PFSK-1 (cell line): ENCODE measurements at regions not wholly inside any gene's neighbourhood (a gene's known extent, or its start where the extent isn't known, plus 50 kb on each side); places are given as distances from the start of the nearest gene placed in this dataset.

Experiments
- FOXP2 ChIP-seq: optimal IDR thresholded peaks from 2 replicates; pipeline ENCODE3; 2011; ENCODE audit warnings: borderline replicate concordance, control low read depth, inconsistent platforms; ENCODE audit not compliant: insufficient read depth; ENCODE audit errors: extremely low read length, extremely low read depth
- POLR2AphosphoS5 ChIP-seq: IDR thresholded peaks from 2 replicates; pipeline ENCODE4 v1.6.1; 2012; ENCODE audit warnings: low read depth, mild to moderate bottlenecking, control low read depth, low read length, moderate library complexity
- SIN3A ChIP-seq: IDR thresholded peaks from 2 replicates; pipeline ENCODE4 v1.6.1; 2012; ENCODE audit warnings: mild to moderate bottlenecking, low read length, moderate library complexity, borderline replicate concordance; ENCODE audit not compliant: insufficient read depth
- TAF1 ChIP-seq: IDR thresholded peaks from 2 replicates; pipeline ENCODE4 v1.6.1; 2012; ENCODE audit warnings: low read length, control low read depth, borderline replicate concordance; ENCODE audit not compliant: insufficient read depth
- TF ChIP-seq, protein P1 (sequence below), 2 experiments: IDR thresholded peaks; 2 replicates each; pipeline versions ENCODE4 v1.6.1 to v1.8.0; 2011 to 2012; ENCODE audit warnings: low read depth in 2 of 2, low read length in 2 of 2, control low read depth in 1 of 2, inconsistent platforms in 1 of 2, mild to moderate bottlenecking in 1 of 2, moderate library complexity in 1 of 2; ENCODE audit not compliant: insufficient read depth in 1 of 2

DNA sequence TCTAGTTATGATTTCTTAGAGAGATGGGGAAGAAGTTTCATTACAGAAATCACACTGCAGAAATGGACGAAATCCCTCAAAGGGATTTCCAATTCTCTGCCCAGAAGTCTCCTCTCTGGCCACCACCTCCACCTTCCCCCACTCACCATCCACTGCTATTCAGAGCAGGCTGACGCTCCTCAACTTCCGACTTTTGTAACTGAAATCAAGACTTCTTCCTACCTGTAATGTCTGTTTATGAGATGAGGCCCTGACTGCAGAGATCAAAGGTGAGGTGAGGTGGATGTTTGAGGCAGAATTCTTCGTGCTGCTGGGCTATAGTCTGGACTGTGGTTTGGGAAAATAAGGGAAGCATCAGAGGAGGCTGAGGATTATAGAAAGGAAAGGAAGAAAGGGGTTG lies 385.2 kb upstream of the ARID1B start:
- TF ChIP-seq FOXP2 (no peak), SIN3A (no peak), TAF1 (no peak), POLR2AphosphoS5 (no peak)
- TF ChIP-seq, protein P1, sequence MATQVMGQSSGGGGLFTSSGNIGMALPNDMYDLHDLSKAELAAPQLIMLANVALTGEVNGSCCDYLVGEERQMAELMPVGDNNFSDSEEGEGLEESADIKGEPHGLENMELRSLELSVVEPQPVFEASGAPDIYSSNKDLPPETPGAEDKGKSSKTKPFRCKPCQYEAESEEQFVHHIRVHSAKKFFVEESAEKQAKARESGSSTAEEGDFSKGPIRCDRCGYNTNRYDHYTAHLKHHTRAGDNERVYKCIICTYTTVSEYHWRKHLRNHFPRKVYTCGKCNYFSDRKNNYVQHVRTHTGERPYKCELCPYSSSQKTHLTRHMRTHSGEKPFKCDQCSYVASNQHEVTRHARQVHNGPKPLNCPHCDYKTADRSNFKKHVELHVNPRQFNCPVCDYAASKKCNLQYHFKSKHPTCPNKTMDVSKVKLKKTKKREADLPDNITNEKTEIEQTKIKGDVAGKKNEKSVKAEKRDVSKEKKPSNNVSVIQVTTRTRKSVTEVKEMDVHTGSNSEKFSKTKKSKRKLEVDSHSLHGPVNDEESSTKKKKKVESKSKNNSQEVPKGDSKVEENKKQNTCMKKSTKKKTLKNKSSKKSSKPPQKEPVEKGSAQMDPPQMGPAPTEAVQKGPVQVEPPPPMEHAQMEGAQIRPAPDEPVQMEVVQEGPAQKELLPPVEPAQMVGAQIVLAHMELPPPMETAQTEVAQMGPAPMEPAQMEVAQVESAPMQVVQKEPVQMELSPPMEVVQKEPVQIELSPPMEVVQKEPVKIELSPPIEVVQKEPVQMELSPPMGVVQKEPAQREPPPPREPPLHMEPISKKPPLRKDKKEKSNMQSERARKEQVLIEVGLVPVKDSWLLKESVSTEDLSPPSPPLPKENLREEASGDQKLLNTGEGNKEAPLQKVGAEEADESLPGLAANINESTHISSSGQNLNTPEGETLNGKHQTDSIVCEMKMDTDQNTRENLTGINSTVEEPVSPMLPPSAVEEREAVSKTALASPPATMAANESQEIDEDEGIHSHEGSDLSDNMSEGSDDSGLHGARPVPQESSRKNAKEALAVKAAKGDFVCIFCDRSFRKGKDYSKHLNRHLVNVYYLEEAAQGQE (IDR thresholded peaks at IDR 0.05; ENCODE audit: insufficient read depth in 1 of 2, low read depth in 2 of 2, low read length in 2 of 2) = no peak

DNA sequence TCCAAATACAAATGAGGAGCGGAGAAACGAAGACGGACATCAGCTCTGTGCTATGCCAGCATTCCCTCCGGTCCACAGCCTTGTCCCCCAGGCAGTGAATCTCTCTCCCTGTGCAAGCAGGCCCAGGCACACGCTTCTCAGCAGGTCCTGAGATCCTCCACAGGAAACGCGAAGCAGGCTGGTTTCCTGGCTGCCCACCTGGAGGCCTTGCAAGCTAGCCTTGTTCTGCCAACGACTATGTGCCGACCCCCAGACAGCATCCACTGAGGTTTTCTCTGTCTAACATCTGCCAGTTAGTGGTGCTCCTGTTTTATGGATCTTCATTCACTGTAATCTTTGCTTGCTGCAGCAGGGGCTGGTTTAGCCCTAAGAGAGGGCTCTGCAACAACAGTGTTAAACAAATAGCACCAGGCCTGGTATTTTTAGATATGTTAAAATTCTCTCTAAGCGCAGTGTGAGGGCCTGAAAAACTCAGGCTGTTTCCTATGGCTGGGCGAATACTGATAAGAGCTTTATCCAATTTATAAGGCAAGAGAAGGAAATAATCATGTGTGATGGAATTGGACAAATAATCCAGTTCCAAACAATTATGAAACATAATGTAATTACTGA lies 386.0 kb upstream of the ARID1B start:
- TF ChIP-seq TAF1 (no peak), SIN3A (no peak)

DNA sequence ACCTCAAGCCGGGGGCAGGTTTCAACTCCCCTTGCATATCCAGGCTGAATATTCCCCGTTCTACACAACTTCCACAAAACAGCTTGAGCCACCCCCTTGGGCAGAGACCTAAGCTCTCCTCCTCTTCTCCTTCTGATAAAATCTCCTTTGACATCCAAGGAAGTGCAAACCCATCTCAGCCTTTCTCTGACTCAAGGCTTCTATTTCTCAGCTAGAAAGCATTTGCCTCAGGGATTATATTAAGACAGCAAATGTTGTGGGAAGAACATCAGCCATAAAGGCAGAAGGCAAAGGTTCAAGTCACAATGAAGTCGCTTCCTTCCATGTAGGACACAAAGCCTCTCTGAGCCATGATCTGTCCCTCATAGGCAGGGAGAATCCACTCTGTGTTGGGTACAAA lies 386.6 kb upstream of the ARID1B start:
- TF ChIP-seq, protein P1 (IDR thresholded peaks at IDR 0.05; ENCODE audit: insufficient read depth in 1 of 2, low read depth in 2 of 2, low read length in 2 of 2) = no peak
- TF ChIP-seq SIN3A (no peak), POLR2AphosphoS5 (no peak), FOXP2 (no peak), TAF1 (no peak)

DNA sequence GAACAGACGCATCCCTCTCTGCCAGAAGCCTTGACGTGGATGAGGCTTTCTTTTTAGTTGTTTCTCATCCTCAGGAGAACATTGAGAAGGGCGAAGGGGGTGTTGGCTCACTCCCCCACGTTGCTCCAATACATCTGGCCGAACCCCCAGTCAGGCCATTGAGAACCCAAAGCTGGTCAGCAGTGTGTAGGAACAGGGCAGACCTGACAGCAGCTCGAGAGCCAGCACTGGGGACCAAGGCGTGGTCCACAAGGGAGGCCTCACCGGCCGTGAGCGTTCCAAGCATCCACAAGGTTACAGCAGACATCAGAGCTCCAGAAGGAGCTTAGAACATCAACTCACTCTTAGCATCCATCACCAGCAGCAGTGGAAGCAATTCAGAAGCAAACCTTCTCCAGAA lies 387.9 kb upstream of the ARID1B start:
- TF ChIP-seq, protein P1 (IDR thresholded peaks at IDR 0.05; ENCODE audit: insufficient read depth in 1 of 2, low read depth in 2 of 2, low read length in 2 of 2) = no peak
- TF ChIP-seq TAF1 (no peak), FOXP2 (no peak), POLR2AphosphoS5 (no peak), SIN3A (no peak)

DNA sequence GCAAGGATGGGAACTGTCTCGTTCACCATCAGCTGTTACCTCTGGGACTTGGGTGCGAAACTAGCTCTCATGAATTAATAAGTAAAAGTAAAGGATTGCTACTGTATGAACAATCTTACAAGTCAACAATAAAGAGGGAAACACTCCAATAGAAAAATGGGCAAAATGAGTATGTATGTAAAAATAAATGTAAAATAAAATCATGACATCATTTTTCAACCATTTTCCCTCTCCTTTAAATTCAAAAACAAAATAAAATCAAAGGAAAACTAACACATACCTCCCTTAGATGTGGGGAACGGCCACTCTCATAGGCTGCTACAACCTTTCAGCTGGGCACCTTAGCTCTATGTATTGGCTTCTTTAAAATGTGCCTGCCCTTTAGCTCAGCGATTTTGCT lies 389.7 kb upstream of the ARID1B start:
- TF ChIP-seq FOXP2 (no peak), POLR2AphosphoS5 (no peak), SIN3A (no peak), TAF1 (no peak)
- TF ChIP-seq, protein P1 (IDR thresholded peaks at IDR 0.05; ENCODE audit: insufficient read depth in 1 of 2, low read depth in 2 of 2, low read length in 2 of 2) = no peak
